Neural progenitor cell (in vitro differentiated cells): ENCODE measurements at regions not wholly inside any gene's neighbourhood (a gene's known extent, or its start where the extent isn't known, plus 50 kb on each side); places are given as distances from the start of the nearest gene placed in this dataset.

Experiments
- DNase-seq: peaks from one replicate; pipeline ENCODE4 v3.0.0-alpha.2; 2016; ENCODE audit warnings: low spot score
- H2AFZ ChIP-seq: fragments of 200-600 bp; sonication (generic); replicated peaks from 2 replicates; pipeline ENCODE4 v1.6.1; 2016; ENCODE audit warnings: antibody characterized with exemption
- H3F3A ChIP-seq: fragments of 200-600 bp; sonication (generic); 2 replicates; pipeline ENCODE4 v1.6.1; 2016; ENCODE audit warnings: antibody characterized with exemption, low read depth
- H3K27ac ChIP-seq: fragments of 200-600 bp; sonication (generic); 2 replicates; pipeline ENCODE4 v1.5.1; 2016; ENCODE audit warnings: mild to moderate bottlenecking
- H3K27me3 ChIP-seq: fragments of 200-600 bp; sonication (generic); 2 replicates; pipeline ENCODE4 v1.6.1; 2016; ENCODE audit warnings: mild to moderate bottlenecking, moderate library complexity
- H3K36me3 ChIP-seq: fragments of 200-600 bp; sonication (generic); 2 replicates; pipeline ENCODE4 v1.5.1; 2016
- H3K4me1 ChIP-seq: fragments of 200-600 bp; sonication (generic); 2 replicates; pipeline ENCODE4 v1.6.1; 2016; ENCODE audit warnings: mixed run types
- H3K4me2 ChIP-seq: fragments of 200-600 bp; sonication (generic); 2 replicates; pipeline ENCODE4 v1.6.1; 2016
- H3K4me3 ChIP-seq: fragments of 200-600 bp; sonication (generic); 2 replicates; pipeline ENCODE4 v1.5.1; 2016
- H3K79me2 ChIP-seq: fragments of 200-600 bp; sonication (generic); 2 replicates; pipeline ENCODE4 v1.6.1; 2016; ENCODE audit warnings: low read depth
- H3K9ac ChIP-seq: fragments of 200-600 bp; sonication (generic); 2 replicates; pipeline ENCODE4 v1.6.1; 2016
- H3K9me3 ChIP-seq: fragments of 200-600 bp; sonication (generic); 2 replicates; pipeline ENCODE4 v1.5.1; 2016; ENCODE audit warnings: low read depth
- H4K20me1 ChIP-seq: fragments of 200-600 bp; sonication (generic); 2 replicates; pipeline ENCODE4 v1.6.1; 2016; ENCODE audit warnings: low read depth
- H3K27ac Mint-ChIP-seq: 3 replicates; pipeline ENCODE4 v1.8.0; 2021; ENCODE audit warnings: mixed read lengths
- H3K27me3 Mint-ChIP-seq: 2 replicates; pipeline ENCODE4 v1.8.0; 2022; ENCODE audit warnings: low read depth, mild to moderate bottlenecking, inconsistent platforms, moderate library complexity, mixed read lengths; ENCODE audit not compliant: insufficient read depth
- H3K36me3 Mint-ChIP-seq: 3 replicates; pipeline ENCODE4 v1.8.0; 2021; ENCODE audit warnings: mixed read lengths
- H3K4me1 Mint-ChIP-seq: 3 replicates; pipeline ENCODE4 v1.8.0; 2021; ENCODE audit warnings: mixed read lengths
- H3K4me3 Mint-ChIP-seq: 3 replicates; pipeline ENCODE4 v1.8.0; 2021; ENCODE audit warnings: mild to moderate bottlenecking, moderate library complexity, mixed read lengths
- H3K9me3 Mint-ChIP-seq: 3 replicates; pipeline ENCODE4 v1.8.0; 2020; ENCODE audit warnings: mixed read lengths
- CTCF ChIP-seq: fragments of 200-600 bp; sonication (generic); IDR thresholded peaks from 2 replicates; pipeline ENCODE4 v1.5.1; 2017; ENCODE audit warnings: antibody characterized with exemption, mild to moderate bottlenecking
- EZH2 ChIP-seq: fragments of 200-600 bp; sonication (generic); IDR thresholded peaks from 2 replicates; pipeline ENCODE4 v1.6.1; 2017; ENCODE audit warnings: antibody characterized with exemption, mild to moderate bottlenecking, moderate library complexity
- EZH2phosphoT487 ChIP-seq: fragments of 200-600 bp; sonication (generic); IDR thresholded peaks from 2 replicates; pipeline ENCODE4 v1.6.1; 2017; ENCODE audit warnings: antibody characterized with exemption

DNA sequence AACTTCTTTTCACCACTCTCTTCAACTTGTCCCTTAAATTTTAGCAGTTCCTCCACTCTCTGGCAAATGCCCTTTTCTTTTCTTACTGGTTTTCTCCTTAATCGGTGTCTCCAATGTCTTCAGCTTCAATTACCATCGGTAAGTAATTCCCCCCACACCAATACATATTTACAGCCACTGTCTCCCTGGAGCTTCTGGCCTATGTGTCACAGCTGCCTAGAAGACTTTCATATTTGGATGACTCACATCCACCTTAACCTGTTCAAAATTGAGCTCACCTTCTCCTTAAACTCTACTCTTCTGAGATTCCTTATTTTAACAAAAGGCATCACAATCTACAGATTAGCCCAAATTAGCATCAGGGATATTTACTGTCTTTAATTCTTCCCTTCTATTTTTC, 380.4 kb downstream of the POM121L12 start:
- no peak overlapping the region for H3K27ac ChIP-seq
- no peak for TF ChIP-seq EZH2
- Mint-ChIP-seq H3K4me3 (no peak overlapping the region), H3K4me1 (no peaks in the 10 kb centered on the region), H3K27me3 (no peaks in the 10 kb centered on the region), H3K36me3 (no peaks in the 10 kb centered on the region), H3K27ac (no peak overlapping the region), H3K9me3 (no peaks in the 10 kb centered on the region)
- no peaks in the 10 kb centered on the region for H3F3A ChIP-seq
- DNase-seq, result no peak
- H3K9me3 ChIP-seq, result no peaks in the 10 kb centered on the region
- no peak overlapping the region for H3K9ac ChIP-seq
- H2AFZ ChIP-seq, result no peak overlapping the region
- no peaks in the 10 kb centered on the region for H3K36me3 ChIP-seq
- no peaks in the 10 kb centered on the region for H4K20me1 ChIP-seq
- H3K4me2 ChIP-seq, result no peak overlapping the region
- no peaks in the 10 kb centered on the region for H3K79me2 ChIP-seq
- H3K4me1 ChIP-seq, result no peaks in the 10 kb centered on the region
- H3K27me3 ChIP-seq, result no peaks in the 10 kb centered on the region
- H3K4me3 ChIP-seq, result no peak overlapping the region

DNA sequence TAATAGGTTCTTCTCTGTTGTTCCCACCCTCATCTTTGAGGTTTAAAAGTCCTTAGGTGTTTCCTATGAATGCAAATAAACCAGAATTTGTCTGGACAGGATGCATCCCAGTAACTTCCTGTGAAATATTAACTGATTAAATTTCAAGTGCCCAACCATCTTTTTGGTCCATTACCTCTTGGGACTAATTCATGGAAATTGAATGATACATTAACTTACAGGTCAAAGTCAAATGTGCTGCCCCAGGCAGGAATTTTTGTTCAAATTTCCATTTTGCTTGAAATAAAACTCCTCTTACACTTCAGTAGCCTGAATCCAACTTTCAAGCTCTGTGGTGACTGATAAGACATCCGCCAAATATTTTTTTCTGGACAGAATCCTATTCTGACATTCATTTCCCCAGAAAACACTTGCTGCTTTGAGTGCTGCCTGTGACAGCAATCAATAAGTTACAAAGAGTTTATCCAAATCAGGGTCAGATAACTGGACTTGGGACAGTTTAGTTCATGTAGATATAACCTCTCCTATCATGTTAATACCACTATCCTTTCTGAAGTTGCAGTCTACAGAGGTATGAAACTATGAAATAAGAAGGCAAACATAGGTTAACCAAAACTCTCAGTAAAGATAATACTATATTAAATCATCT, 383.5 kb downstream of the POM121L12 start:
- TF ChIP-seq EZH2phosphoT487 (no peak), CTCF (no peak), EZH2 (no peak)
- Mint-ChIP-seq H3K27me3 (no peaks in the 10 kb centered on the region), H3K4me3 (no peak overlapping the region), H3K9me3 (no peaks in the 10 kb centered on the region), H3K27ac (no peak overlapping the region), H3K4me1 (no peaks in the 10 kb centered on the region), H3K36me3 (no peaks in the 10 kb centered on the region)
- H3K27ac ChIP-seq, result no peak overlapping the region
- H3F3A ChIP-seq, result no peaks in the 10 kb centered on the region
- no peaks in the 10 kb centered on the region for H3K27me3 ChIP-seq
- no peaks in the 10 kb centered on the region for H3K4me1 ChIP-seq
- no peaks in the 10 kb centered on the region for H3K36me3 ChIP-seq
- H4K20me1 ChIP-seq, result no peaks in the 10 kb centered on the region
- no peak for DNase-seq
- H2AFZ ChIP-seq, result no peak overlapping the region
- H3K9me3 ChIP-seq, result no peaks in the 10 kb centered on the region
- H3K79me2 ChIP-seq, result no peaks in the 10 kb centered on the region
- no peak overlapping the region for H3K4me3 ChIP-seq
- H3K4me2 ChIP-seq, result no peak overlapping the region
- no peak overlapping the region for H3K9ac ChIP-seq

GRCh38 chr7:53420550-53420949, 385.1 kb downstream of the POM121L12 start:
- Histone ChIP-seq H3K4me3 (no peak overlapping the region), H3K9me3 (no peaks in the 10 kb centered on the region), H3K4me1 (no peaks in the 10 kb centered on the region), H3K9ac (no peak overlapping the region), H3F3A (no peaks in the 10 kb centered on the region), H3K4me2 (no peak overlapping the region), H3K27me3 (no peaks in the 10 kb centered on the region), H4K20me1 (no peaks in the 10 kb centered on the region), H3K27ac (no peak overlapping the region), H3K79me2 (no peaks in the 10 kb centered on the region), H3K36me3 (no peaks in the 10 kb centered on the region), H2AFZ (no peak overlapping the region)
- no peaks in the 10 kb centered on the region for H3K27me3 Mint-ChIP-seq
- no peaks in the 10 kb centered on the region for H3K9me3 Mint-ChIP-seq
- TF ChIP-seq EZH2 (no peak), EZH2phosphoT487 (no peak), CTCF (no peak)
- H3K4me1 Mint-ChIP-seq, result no peaks in the 10 kb centered on the region
- no peaks in the 10 kb centered on the region for H3K36me3 Mint-ChIP-seq
- H3K4me3 Mint-ChIP-seq, result no peak overlapping the region
- DNase-seq, result no peak
- no peak overlapping the region for H3K27ac Mint-ChIP-seq

DNA sequence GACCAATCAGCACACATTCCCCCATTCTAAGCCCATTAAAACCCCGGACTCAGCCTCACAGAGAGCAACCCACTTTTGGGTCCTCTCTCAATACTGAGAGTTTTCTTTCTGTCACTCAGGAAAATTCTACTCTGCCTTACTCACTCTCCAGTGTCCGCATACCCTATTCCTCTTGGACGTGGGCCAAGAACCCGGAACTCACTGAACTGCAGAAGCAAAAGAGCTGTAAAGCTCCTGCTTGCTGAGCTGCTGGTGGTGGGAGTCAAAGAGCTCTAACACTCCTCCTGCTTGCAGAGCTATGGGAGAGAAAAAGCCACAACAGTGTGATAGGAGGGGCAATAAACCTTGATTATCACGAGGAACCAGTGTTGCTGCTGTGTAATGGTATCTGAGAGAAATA, 386.9 kb downstream of the POM121L12 start:
- DNase-seq, result no peak
- no peak overlapping the region for H3K27ac ChIP-seq
- H3K4me2 ChIP-seq, result no peak overlapping the region
- Mint-ChIP-seq H3K36me3 (no peaks in the 10 kb centered on the region), H3K27ac (no peak overlapping the region), H3K9me3 (no peaks in the 10 kb centered on the region), H3K27me3 (no peaks in the 10 kb centered on the region), H3K4me1 (peaks cover 5% of the 10 kb centered on the region), H3K4me3 (no peak overlapping the region)
- H3K36me3 ChIP-seq, result no peaks in the 10 kb centered on the region
- no peak overlapping the region for H2AFZ ChIP-seq
- H4K20me1 ChIP-seq, result no peaks in the 10 kb centered on the region
- H3K9ac ChIP-seq, result no peak overlapping the region
- no peak for TF ChIP-seq CTCF
- no peak for TF ChIP-seq EZH2
- TF ChIP-seq EZH2phosphoT487, result no peak
- H3K4me1 ChIP-seq, result peaks cover 4% of the 10 kb centered on the region
- no peaks in the 10 kb centered on the region for H3K27me3 ChIP-seq
- no peaks in the 10 kb centered on the region for H3K9me3 ChIP-seq
- no peaks in the 10 kb centered on the region for H3K79me2 ChIP-seq
- H3F3A ChIP-seq, result no peaks in the 10 kb centered on the region
- H3K4me3 ChIP-seq, result no peak overlapping the region
